ENCODE measurements at regions not wholly inside any gene's neighbourhood (a gene's known extent, or its start where the extent isn't known, plus 50 kb on each side); places are given as distances from the start of the nearest gene placed in this dataset.

- ATAC-seq (ENCODE audit: low read depth) (no peak), DNase-seq (no peak)
- Histone ChIP-seq H3K9me3 (ENCODE audit: control extremely low read depth in 1 of 3, control insufficient read depth in 2 of 3, insufficient read depth in 1 of 3, low read length in 2 of 3) (no peaks in the 10 kb centered on the region), H3K27me3 (replicated peaks in 1 of 4; ENCODE audit: control extremely low read depth in 1 of 4, control insufficient read depth in 3 of 4, insufficient read depth in 4 of 4, low read length in 3 of 4) (peaks cover 0 to 28% (median 20%) of the 10 kb centered on the region in 4 experiments), H2AFZ (ENCODE audit: insufficient read depth, low read depth, low read length, poor library complexity, severe bottlenecking) (no peak overlapping the region), H3K4me3 (ENCODE audit: control extremely low read depth in 1 of 5, extremely low read depth in 1 of 5, insufficient read depth in 1 of 5, low read depth in 2 of 5, low read length in 4 of 5) (no peak overlapping the region), H3K79me2 (ENCODE audit: control insufficient read depth, insufficient read depth, low read length) (no peaks in the 10 kb centered on the region), H3K9ac (ENCODE audit: low read length) (no peak overlapping the region), H3K36me3 (replicated peaks in 1 of 2; ENCODE audit: control extremely low read depth in 1 of 2, control insufficient read depth in 1 of 2, extremely low read depth in 1 of 2, insufficient read depth in 2 of 2, low read length in 1 of 2) (no peaks in the 10 kb centered on the region), H3K27ac (ENCODE audit: low read length in 2 of 2) (no peak overlapping the region), H3K4me1 (ENCODE audit: control insufficient read depth in 2 of 2, insufficient read depth in 2 of 2, low read length in 2 of 2) (peaks cover 16 to 17% of the 10 kb centered on the region in 2 donors), H4K20me1 (ENCODE audit: control insufficient read depth, insufficient read depth, low read length, poor library complexity, severe bottlenecking) (no peaks in the 10 kb centered on the region), H3K4me2 (replicated peaks; ENCODE audit: low read depth, low read length, poor library complexity, severe bottlenecking) (no peak overlapping the region)
- Mint-ChIP-seq H3K4me1 (peaks cover 25% of the 10 kb centered on the region), H3K27ac (no peak overlapping the region), H3K9me3 (ENCODE audit: insufficient read depth) (no peaks in the 10 kb centered on the region), H3K27me3 (peaks cover 25% of the 10 kb centered on the region), H3K4me3 (no peak overlapping the region)
- CTCF ChIA-PET: interaction anchor here (0.5 to 1.1 kb wide), 3 partner anchors 13 to 354 kb away, joined by 3 read pairs; no protein-coding TSS in a partner anchor
- WGBS (ENCODE audit: insufficient coverage): 100% methylated on average over 1 of the region's 4 CpGs
- intact Hi-C loops (cut with micrococcal nuclease): no loop called here
- POLR2A ChIA-PET: no interaction called here
- TF ChIP-seq EZH2 (IDR thresholded peaks at IDR 0.05; ENCODE audit: borderline replicate concordance, insufficient read depth, low read depth, low read length, poor library complexity, severe bottlenecking) (no peak), CTCF (IDR thresholded peaks at IDR 0.05) (no peak)
Measured at GRCh38 chr14:22423958-22424357, 165.1 kb downstream of the DAD1 start.

- Mint-ChIP-seq H3K9me3 (ENCODE audit: insufficient read depth) (no peaks in the 10 kb centered on the region), H3K4me3 (no peak overlapping the region), H3K27me3 (peaks cover 8% of the 10 kb centered on the region), H3K27ac (peak overlapping the region; percentile 10), H3K4me1 (peaks cover 26% of the 10 kb centered on the region)
- ATAC-seq (ENCODE audit: low read depth) (peak; percentile 93), DNase-seq (peak; percentile 53)
- no peaks in the 10 kb centered on the region for H4K20me1 ChIP-seq (ENCODE audit: control insufficient read depth, insufficient read depth, low read length, poor library complexity, severe bottlenecking)
- H2AFZ ChIP-seq (ENCODE audit: insufficient read depth, low read depth, low read length, poor library complexity, severe bottlenecking): no peak overlapping the region
- no peak overlapping the region for H3K4me3 ChIP-seq (ENCODE audit: control extremely low read depth in 1 of 5, extremely low read depth in 1 of 5, insufficient read depth in 1 of 5, low read depth in 2 of 5, low read length in 4 of 5)
- no peak overlapping the region for H3K27ac ChIP-seq (ENCODE audit: low read length in 2 of 2)
- H3K4me2 ChIP-seq (replicated peaks; ENCODE audit: low read depth, low read length, poor library complexity, severe bottlenecking): no peak overlapping the region
- POLR2A ChIA-PET: interaction anchor here (1.0 to 1.1 kb wide), 3 partner anchors 9 to 148 kb away, joined by 3 to 4 read pairs (median 3); no protein-coding TSS in a partner anchor
- H3K9ac ChIP-seq (ENCODE audit: low read length): no peak overlapping the region
- no peaks in the 10 kb centered on the region for H3K9me3 ChIP-seq (ENCODE audit: control extremely low read depth in 1 of 3, control insufficient read depth in 2 of 3, insufficient read depth in 1 of 3, low read length in 2 of 3)
- H3K36me3 ChIP-seq (replicated peaks in 1 of 2; ENCODE audit: control extremely low read depth in 1 of 2, control insufficient read depth in 1 of 2, extremely low read depth in 1 of 2, insufficient read depth in 2 of 2, low read length in 1 of 2): no peaks in the 10 kb centered on the region
- 11% methylated on average over 1 of the region's 3 CpGs for WGBS (ENCODE audit: insufficient coverage)
- CTCF ChIA-PET: interaction anchor here (0.8 to 3.3 kb wide), 12 partner anchors 8 to 148 kb away, joined by 3 to 14 read pairs (median 5); no protein-coding TSS in a partner anchor
- TF ChIP-seq EZH2 (IDR thresholded peaks at IDR 0.05; ENCODE audit: borderline replicate concordance, insufficient read depth, low read depth, low read length, poor library complexity, severe bottlenecking): no peak
- TF ChIP-seq CTCF (IDR thresholded peaks at IDR 0.05): no peak
- peaks cover 24% of the 10 kb centered on the region in 2 donors for H3K4me1 ChIP-seq (ENCODE audit: control insufficient read depth in 2 of 2, insufficient read depth in 2 of 2, low read length in 2 of 2)
- intact Hi-C loops (cut with micrococcal nuclease): loop anchor here (1.0 kb wide), 1 partner anchor 10 kb away; no protein-coding TSS in a partner anchor
- H3K27me3 ChIP-seq (replicated peaks in 1 of 4; ENCODE audit: control extremely low read depth in 1 of 4, control insufficient read depth in 3 of 4, insufficient read depth in 4 of 4, low read length in 3 of 4): peaks cover 0 to 15% (median 11%) of the 10 kb centered on the region in 4 experiments
- H3K79me2 ChIP-seq (ENCODE audit: control insufficient read depth, insufficient read depth, low read length): no peaks in the 10 kb centered on the region
Measured at GRCh38 chr14:22422238-22422637, 166.8 kb downstream of the DAD1 start.
